Endothelial cell of umbilical vein (primary cell): ENCODE measurements at regions not wholly inside any gene's neighbourhood (a gene's known extent, or its start where the extent isn't known, plus 50 kb on each side); places are given as distances from the start of the nearest gene placed in this dataset.

Experiments
- BruUV-seq: library from RNA; stranded (reverse); fragments of 400-500 nt; replicated peaks from 2 replicates; lab custom pipeline; 2021; lab: Mats Ljungman, UMichigan
- CTCF ChIA-PET: fragments of 300-600, 350-600 bp; sonication (Branson Sonifier 250); formaldehyde crosslinking; loops from one replicate; lab custom pipeline; 2021; ENCODE audit warnings: antibody characterized with exemption, inconsistent platforms; lab: Charles Lee
- POLR2A ChIA-PET: fragments of 300-600, 350-600 bp; sonication (Branson Sonifier 250); formaldehyde crosslinking; loops from one replicate; lab custom pipeline; 2021; ENCODE audit warnings: antibody characterized with exemption, inconsistent platforms; lab: Charles Lee
- DNase-seq: peaks from one replicate; pipeline ENCODE4 v3.0.0-alpha.2; 2011; ENCODE audit warnings: low read depth, low spot score
- FAIRE-seq: peaks from 2 replicates; lab custom pipeline; 2011; peaks lifted over from hg19 to GRCh38; lab: Jason Lieb, UNC
- H2AFZ ChIP-seq: 2 replicates; pipeline ENCODE4 v1.6.0; 2012; ENCODE audit warnings: low read depth, low read length, control low read depth, inconsistent platforms
- H3K27ac ChIP-seq: 2 replicates; pipeline ENCODE4 v1.5.1; 2011; ENCODE audit warnings: low read depth, mild to moderate bottlenecking, control low read depth, low read length, moderate library complexity; ENCODE audit not compliant: insufficient read depth
- H3K27me3 ChIP-seq, 2 experiments: 2 replicates each; pipeline versions ENCODE4 v1.6.0 to v1.6.1; 2011; ENCODE audit warnings: low read length in 2 of 2, mixed read lengths in 1 of 2; ENCODE audit not compliant: control insufficient read depth in 2 of 2, insufficient read depth in 2 of 2
- H3K36me3 ChIP-seq, 2 experiments: 2 replicates in 1 of 2; 3 replicates in 1 of 2; pipeline ENCODE4 v1.5.1; 2011; ENCODE audit warnings: low read length in 2 of 2, mild to moderate bottlenecking in 1 of 2, moderate library complexity in 1 of 2; ENCODE audit not compliant: control insufficient read depth in 2 of 2, insufficient read depth in 2 of 2; ENCODE audit errors: extremely low read depth in 1 of 2
- H3K4me1 ChIP-seq: 3 replicates; pipeline ENCODE4 v1.5.1; 2011; ENCODE audit warnings: mild to moderate bottlenecking, low read length; ENCODE audit not compliant: control insufficient read depth, insufficient read depth; ENCODE audit errors: extremely low read depth
- H3K4me2 ChIP-seq: 2 replicates; pipeline ENCODE4 v1.6.1; 2011; ENCODE audit warnings: low read length, control low read depth, mixed read lengths; ENCODE audit not compliant: insufficient read depth
- H3K4me3 ChIP-seq, 3 experiments: fragments of 200-600 bp in 1 of 3; sonication (generic), shearing (Covaris generic) in 1 of 3; replicated peaks in 1 of 3; 2 replicates each; pipeline ENCODE4 v1.5.1; 2011 to 2016; ENCODE audit warnings: control low read depth in 3 of 3, low read length in 3 of 3, mild to moderate bottlenecking in 2 of 3, inconsistent platforms in 1 of 3, low read depth in 1 of 3, moderate library complexity in 1 of 3; ENCODE audit not compliant: insufficient read depth in 1 of 3
- H3K79me2 ChIP-seq: 2 replicates; pipeline ENCODE4 v1.6.0; 2012; ENCODE audit warnings: low read length, inconsistent platforms; ENCODE audit not compliant: control insufficient read depth, insufficient read depth
- H3K9ac ChIP-seq: replicated peaks from 2 replicates; pipeline ENCODE3; 2011; ENCODE audit warnings: low read length, control low read depth; ENCODE audit not compliant: insufficient read depth; ENCODE audit errors: extremely low read depth
- H3K9me1 ChIP-seq: replicated peaks from 3 replicates; pipeline ENCODE4 v1.6.0; 2011; ENCODE audit warnings: mild to moderate bottlenecking, low read length; ENCODE audit not compliant: control insufficient read depth, insufficient read depth; ENCODE audit errors: extremely low read depth
- H3K9me3 ChIP-seq: replicated peaks from 2 replicates; pipeline ENCODE4 v1.5.1; 2012; ENCODE audit warnings: low read length, inconsistent platforms; ENCODE audit not compliant: control insufficient read depth, insufficient read depth
- H4K20me1 ChIP-seq: replicated peaks from 2 replicates; pipeline ENCODE3; 2011; ENCODE audit warnings: mild to moderate bottlenecking, low read length; ENCODE audit not compliant: control insufficient read depth, insufficient read depth; ENCODE audit errors: extremely low read depth
- EZH2 ChIP-seq: IDR thresholded peaks from 2 replicates; pipeline ENCODE4 v1.6.1; 2012; ENCODE audit warnings: borderline replicate concordance, low read depth, mild to moderate bottlenecking, moderate library complexity, low read length, inconsistent platforms; ENCODE audit not compliant: severe bottlenecking
- FOS ChIP-seq: IDR thresholded peaks from 2 replicates; pipeline ENCODE4 v1.6.1; 2011; ENCODE audit warnings: mild to moderate bottlenecking, low read length, moderate library complexity, borderline replicate concordance; ENCODE audit not compliant: insufficient read depth
- GATA2 ChIP-seq: IDR thresholded peaks from 2 replicates; pipeline ENCODE4 v1.7.0; 2011; ENCODE audit warnings: low read depth, mild to moderate bottlenecking, moderate library complexity, mixed read lengths, low read length; ENCODE audit not compliant: insufficient read length, insufficient read depth
- JUN ChIP-seq: IDR thresholded peaks from 2 replicates; pipeline ENCODE4 v1.6.1; 2011; ENCODE audit warnings: borderline replicate concordance, low read depth; ENCODE audit not compliant: insufficient read length, insufficient read depth
- MYC ChIP-seq: IDR thresholded peaks from one replicate; pipeline ENCODE4 v1.6.1; 2011; ENCODE audit warnings: mild to moderate bottlenecking, low read depth, low read length
- POLR2A ChIP-seq: IDR thresholded peaks from 2 replicates; pipeline ENCODE4 v1.6.1; 2012; ENCODE audit warnings: low read depth, mild to moderate bottlenecking, control low read depth, low read length
- POLR2AphosphoS5 ChIP-seq: IDR thresholded peaks from 2 replicates; pipeline ENCODE4 v1.6.1; 2012; ENCODE audit warnings: low read depth, mild to moderate bottlenecking, control low read depth, low read length, moderate library complexity; ENCODE audit not compliant: insufficient read depth
- dilution Hi-C: fragments of 300-500 bp; cut with MboI; formaldehyde crosslinking; loops from one replicate; pipeline ENCODE4 v1.15.0; 2019; ENCODE audit warnings: low sequenced_read_pairs; ENCODE audit not compliant: extremely low pct_ligation_motif_present
- intact Hi-C: fragments of 100-400 bp; cut with micrococcal nuclease; formaldehyde crosslinking; loops from one replicate; pipeline ENCODE4 v1.10.0; 2022
- TF ChIP-seq, protein P1 (sequence below), 2 donors: IDR thresholded peaks; 1 replicate in 1 of 2; 2 replicates in 1 of 2; pipeline ENCODE4 v1.5.1; 2011; ENCODE audit warnings: low read length in 2 of 2, mild to moderate bottlenecking in 2 of 2, moderate library complexity in 2 of 2, control low read depth in 1 of 2, inconsistent platforms in 1 of 2, low read depth in 1 of 2; ENCODE audit not compliant: insufficient read depth in 1 of 2; ENCODE audit errors: extremely low read depth in 1 of 2
- TF ChIP-seq, protein P2 (sequence below): IDR thresholded peaks from 2 replicates; pipeline ENCODE4 v1.6.1; 2011; ENCODE audit not compliant: insufficient read depth, insufficient read length

- no peak overlapping the region for H3K9ac ChIP-seq
- no peaks in the 10 kb centered on the region for H3K4me1 ChIP-seq
- no peaks in the 10 kb centered on the region for H4K20me1 ChIP-seq
- H3K27ac ChIP-seq = no peak overlapping the region
- POLR2A ChIA-PET = no interaction called here
- H3K36me3 ChIP-seq = no peaks in the 10 kb centered on the region
- CTCF ChIA-PET = interaction anchor here (0.9 kb wide), 1 partner anchor 11 kb away, joined by 3 read pairs; no protein-coding TSS in a partner anchor
- no TSS peak for BruUV-seq
- DNase-seq (no peak), FAIRE-seq (no peak)
- H3K27me3 ChIP-seq = no peaks in the 10 kb centered on the region
- no peak for TF ChIP-seq POLR2A
- TF ChIP-seq FOS = no peak
- no peak for TF ChIP-seq EZH2
- no peak for TF ChIP-seq JUN
- TF ChIP-seq, protein P1, sequence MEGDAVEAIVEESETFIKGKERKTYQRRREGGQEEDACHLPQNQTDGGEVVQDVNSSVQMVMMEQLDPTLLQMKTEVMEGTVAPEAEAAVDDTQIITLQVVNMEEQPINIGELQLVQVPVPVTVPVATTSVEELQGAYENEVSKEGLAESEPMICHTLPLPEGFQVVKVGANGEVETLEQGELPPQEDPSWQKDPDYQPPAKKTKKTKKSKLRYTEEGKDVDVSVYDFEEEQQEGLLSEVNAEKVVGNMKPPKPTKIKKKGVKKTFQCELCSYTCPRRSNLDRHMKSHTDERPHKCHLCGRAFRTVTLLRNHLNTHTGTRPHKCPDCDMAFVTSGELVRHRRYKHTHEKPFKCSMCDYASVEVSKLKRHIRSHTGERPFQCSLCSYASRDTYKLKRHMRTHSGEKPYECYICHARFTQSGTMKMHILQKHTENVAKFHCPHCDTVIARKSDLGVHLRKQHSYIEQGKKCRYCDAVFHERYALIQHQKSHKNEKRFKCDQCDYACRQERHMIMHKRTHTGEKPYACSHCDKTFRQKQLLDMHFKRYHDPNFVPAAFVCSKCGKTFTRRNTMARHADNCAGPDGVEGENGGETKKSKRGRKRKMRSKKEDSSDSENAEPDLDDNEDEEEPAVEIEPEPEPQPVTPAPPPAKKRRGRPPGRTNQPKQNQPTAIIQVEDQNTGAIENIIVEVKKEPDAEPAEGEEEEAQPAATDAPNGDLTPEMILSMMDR (IDR thresholded peaks at IDR 0.05; ENCODE audit: extremely low read depth in 1 of 2, insufficient read depth in 1 of 2, low read depth in 1 of 2, low read length in 2 of 2) = no peak
- no peak for TF ChIP-seq GATA2
- TF ChIP-seq, protein P2, sequence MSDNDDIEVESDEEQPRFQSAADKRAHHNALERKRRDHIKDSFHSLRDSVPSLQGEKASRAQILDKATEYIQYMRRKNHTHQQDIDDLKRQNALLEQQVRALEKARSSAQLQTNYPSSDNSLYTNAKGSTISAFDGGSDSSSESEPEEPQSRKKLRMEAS = no peak
- TF ChIP-seq MYC = no peak
- TF ChIP-seq POLR2AphosphoS5 = no peak
- dilution Hi-C loops (no loop called here), intact Hi-C loops (no loop called here)
- no peaks in the 10 kb centered on the region for H3K9me3 ChIP-seq
- H3K79me2 ChIP-seq = no peaks in the 10 kb centered on the region
- H2AFZ ChIP-seq = no peak overlapping the region
- H3K4me3 ChIP-seq = no peak overlapping the region
- H3K9me1 ChIP-seq = no peaks in the 10 kb centered on the region
- no peak overlapping the region for H3K4me2 ChIP-seq
Observed at GRCh38 chr1:64337926-64338325, 132.0 kb upstream of the CACHD1 start.
